ENCODE measurements at regions not wholly inside any gene's neighbourhood (a gene's known extent, or its start where the extent isn't known, plus 50 kb on each side); places are given as distances from the start of the nearest gene placed in this dataset.

DNA sequence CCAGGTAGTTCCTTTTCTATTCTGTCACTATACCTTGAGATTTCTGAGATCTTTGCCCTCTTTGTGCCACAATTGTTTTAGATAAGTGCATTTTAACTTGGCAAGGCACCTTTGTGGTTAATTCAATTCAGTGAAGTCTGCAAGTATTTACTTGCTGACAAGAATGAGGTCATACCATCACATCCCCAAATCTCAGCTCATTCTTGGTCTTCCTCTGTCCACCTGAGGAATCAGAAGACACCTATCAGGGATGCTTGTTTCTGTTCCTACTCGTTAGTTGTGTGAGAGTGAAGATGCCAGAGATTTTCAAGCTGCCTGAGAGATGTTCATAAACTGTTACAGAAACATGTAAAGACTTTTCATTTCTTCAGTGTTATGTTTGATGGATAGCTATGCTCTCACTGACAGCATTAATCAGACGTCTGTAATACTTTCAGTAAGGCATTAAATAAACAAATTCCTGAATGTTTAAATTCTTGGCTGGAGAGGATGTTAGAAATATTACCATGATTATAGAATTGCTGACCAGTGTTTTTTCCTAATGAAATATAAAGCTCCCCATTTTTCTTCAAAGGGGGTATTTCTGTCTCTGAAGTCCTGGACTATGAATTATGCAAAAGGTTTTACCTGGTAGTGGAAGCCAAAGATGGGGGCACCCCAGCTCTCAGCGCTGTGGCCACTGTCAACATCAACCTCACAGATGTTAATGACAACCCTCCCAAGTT lies 135.0 kb upstream of the MTNR1B start:
- DNase-seq, result no peak
- TF ChIP-seq GATA1 (IDR thresholded peaks at IDR 0.05; ENCODE audit: low read depth, low read length) (no peak), POLR2A (IDR thresholded peaks at IDR 0.05; ENCODE audit: low read length) (no peak)

DNA sequence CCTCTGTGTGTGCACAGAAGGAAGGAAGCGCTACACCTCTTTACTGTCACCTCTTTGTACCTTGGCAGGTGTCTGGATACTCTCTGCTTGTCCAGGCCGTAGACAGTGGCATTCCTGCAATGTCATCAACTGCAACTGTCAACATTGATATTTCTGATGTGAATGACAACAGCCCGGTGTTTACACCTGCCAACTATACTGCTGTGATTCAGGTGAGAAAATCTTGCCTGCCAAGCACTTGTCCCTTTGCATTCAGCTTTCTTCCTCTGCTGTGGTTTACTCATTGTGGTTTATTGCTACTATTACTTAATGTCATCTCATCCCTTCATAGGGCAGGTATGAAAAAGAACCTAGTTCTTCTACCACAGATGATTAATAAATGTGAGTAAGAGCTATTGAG lies 131.9 kb upstream of the MTNR1B start:
- TF ChIP-seq POLR2A (IDR thresholded peaks at IDR 0.05; ENCODE audit: low read length), result no peak
- TF ChIP-seq GATA1 (IDR thresholded peaks at IDR 0.05; ENCODE audit: low read depth, low read length), result no peak
- no peak for DNase-seq

DNA sequence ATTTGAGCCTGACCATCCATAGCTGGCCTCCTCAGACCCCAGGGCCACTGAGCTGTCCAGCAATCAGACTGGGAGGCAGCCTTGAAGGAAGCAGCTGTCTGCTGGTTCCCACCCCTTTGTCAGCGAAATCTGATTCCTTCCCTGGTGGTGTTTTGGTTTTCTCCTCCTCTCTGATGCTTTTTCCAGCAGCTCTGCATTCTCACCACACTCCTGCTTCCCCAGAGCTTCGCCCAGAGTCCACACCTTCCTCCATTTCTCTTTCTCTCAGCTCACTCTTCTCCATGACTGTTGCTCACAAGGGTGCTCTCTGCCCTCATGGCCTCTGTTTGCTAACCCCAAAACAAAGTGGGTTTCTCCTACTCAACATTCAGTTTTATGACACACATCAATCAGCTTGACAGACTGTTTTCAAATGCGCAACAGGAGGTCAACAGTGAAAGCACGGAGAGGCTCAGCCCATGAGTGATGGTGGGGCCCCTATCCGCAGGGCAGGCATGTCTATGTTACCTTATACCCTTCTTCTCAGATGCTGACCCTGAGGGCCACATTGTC lies 130.6 kb upstream of the MTNR1B start:
- no peak for DNase-seq
- TF ChIP-seq GATA1 (IDR thresholded peaks at IDR 0.05; ENCODE audit: low read depth, low read length), result no peak
- no peak for TF ChIP-seq POLR2A (IDR thresholded peaks at IDR 0.05; ENCODE audit: low read length)

DNA sequence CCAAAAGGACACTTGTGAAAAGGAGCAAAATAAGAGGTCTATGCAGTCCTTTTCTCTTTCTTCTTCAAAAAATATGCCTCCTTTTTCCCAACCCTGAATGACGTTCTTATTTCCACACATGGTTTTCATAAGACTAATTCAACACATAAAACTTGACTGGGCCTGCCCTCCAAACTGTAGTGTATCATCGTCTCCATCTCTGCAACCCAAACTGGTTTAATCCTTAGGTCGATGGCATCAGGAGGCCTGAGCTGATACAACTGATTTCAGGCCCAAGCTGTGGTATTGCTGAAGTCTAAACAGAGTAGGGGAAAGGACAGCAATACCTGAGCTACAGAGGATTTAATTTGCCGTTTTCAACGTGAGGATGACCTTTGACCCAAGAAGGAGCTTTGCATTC lies 130.0 kb upstream of the MTNR1B start:
- TF ChIP-seq POLR2A (IDR thresholded peaks at IDR 0.05; ENCODE audit: low read length) (no peak), GATA1 (IDR thresholded peaks at IDR 0.05; ENCODE audit: low read depth, low read length) (no peak)

DNA sequence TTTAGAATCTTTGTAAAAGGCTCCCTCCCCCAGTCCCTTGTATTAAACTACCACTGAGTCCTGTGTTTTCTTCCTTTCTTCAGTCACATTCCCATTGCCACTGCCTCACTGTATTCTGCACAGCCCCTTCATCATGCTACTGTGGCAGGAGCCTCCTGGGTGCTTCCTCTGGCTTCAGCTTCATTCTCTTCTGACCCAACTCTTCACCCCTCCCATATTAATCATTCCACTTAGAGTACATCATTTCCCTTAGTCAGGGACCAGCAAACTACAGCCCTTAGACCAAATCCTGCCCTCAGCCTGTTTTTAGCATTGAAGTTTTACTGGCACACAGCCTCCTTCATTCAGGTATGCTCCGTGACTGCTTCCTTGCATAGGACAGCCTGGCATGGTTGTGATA lies 127.7 kb upstream of the MTNR1B start:
- no peak for DNase-seq
- TF ChIP-seq GATA1 (IDR thresholded peaks at IDR 0.05; ENCODE audit: low read depth, low read length) (no peak), POLR2A (IDR thresholded peaks at IDR 0.05; ENCODE audit: low read length) (no peak)

More for the DNA sequence above, 130.0 kb upstream of the MTNR1B start:
- DNase-seq, result no peak

DNA sequence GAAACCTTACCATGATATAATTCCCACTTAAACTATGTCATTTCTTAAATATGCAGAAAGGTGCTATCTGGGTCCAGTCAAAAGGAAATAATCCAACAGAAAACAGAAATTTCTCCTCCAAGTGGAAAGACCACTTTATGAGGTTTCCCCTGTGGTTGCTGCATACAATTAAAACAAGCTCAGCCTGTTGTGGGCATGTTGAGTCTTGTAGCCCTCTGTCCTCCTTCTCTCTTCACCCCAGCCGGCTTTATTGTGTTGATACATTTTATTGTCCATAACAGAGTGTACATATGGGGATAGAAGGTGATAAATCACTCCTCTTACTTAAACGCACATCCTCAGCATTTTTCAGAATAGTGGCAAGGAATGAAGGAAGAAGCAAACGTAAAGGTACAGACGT lies 126.0 kb upstream of the MTNR1B start:
- TF ChIP-seq POLR2A (IDR thresholded peaks at IDR 0.05; ENCODE audit: low read length) (no peak), GATA1 (IDR thresholded peaks at IDR 0.05; ENCODE audit: low read depth, low read length) (no peak)
- DNase-seq, result no peak

DNA sequence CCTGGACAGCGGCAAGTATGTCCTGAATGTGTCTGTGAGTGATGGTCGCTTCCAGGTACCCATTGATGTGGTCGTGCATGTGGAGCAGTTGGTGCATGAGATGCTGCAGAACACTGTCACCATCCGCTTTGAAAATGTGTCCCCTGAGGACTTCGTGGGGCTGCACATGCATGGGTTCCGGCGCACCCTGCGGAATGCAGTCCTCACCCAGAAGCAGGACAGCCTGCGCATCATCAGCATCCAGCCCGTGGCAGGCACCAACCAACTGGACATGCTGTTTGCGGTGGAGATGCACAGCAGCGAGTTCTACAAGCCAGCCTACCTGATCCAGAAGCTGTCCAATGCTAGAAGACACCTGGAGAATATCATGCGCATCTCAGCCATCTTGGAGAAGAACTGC lies 125.3 kb upstream of the MTNR1B start:
- no peak for DNase-seq
- no peak for TF ChIP-seq GATA1 (IDR thresholded peaks at IDR 0.05; ENCODE audit: low read depth, low read length)
- TF ChIP-seq POLR2A (IDR thresholded peaks at IDR 0.05; ENCODE audit: low read length), result no peak

DNA sequence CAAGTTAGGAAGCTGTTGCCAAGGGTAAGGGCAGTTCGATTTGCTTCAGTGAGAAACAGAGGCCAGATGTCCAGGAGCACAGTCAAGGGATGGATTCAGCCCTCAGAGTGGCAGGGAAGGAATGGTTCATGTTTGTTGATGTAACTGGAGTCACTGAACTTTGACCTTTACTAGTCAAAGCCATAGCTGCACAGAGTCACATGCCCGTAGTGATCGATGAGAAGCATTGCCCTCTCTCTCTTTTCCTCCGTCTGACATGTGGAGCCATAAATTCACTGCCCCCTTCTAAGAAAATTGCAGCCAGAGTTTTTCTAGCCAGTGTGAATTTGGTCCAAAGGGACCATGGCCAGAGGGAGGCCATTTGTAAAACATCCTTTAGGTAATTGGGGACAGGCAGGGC lies 124.1 kb upstream of the MTNR1B start:
- no peak for TF ChIP-seq GATA1 (IDR thresholded peaks at IDR 0.05; ENCODE audit: low read depth, low read length)
- TF ChIP-seq POLR2A (IDR thresholded peaks at IDR 0.05; ENCODE audit: low read length), result no peak
- DNase-seq, result no peak

DNA sequence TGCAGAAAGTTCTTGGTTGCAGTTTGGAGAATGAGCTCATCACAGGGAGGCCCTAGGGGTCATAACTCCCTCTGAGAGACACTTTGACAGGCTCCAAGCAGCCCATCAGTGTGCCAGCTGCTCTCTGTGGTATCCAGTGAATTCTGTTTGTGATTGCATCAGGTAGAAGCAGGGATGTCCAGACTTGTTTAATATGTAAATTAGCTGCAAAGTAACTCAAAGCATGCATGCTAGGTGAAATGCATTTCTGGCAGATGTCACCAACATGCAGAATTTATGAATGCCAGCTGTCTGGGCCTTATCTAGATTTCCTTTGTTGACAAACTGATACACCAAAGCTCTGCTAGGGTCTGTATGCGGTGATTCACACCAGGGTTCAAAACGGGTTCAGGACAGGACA lies 123.6 kb upstream of the MTNR1B start:
- DNase-seq, result no peak
- TF ChIP-seq GATA1 (IDR thresholded peaks at IDR 0.05; ENCODE audit: low read depth, low read length) (no peak), POLR2A (IDR thresholded peaks at IDR 0.05; ENCODE audit: low read length) (no peak)

DNA sequence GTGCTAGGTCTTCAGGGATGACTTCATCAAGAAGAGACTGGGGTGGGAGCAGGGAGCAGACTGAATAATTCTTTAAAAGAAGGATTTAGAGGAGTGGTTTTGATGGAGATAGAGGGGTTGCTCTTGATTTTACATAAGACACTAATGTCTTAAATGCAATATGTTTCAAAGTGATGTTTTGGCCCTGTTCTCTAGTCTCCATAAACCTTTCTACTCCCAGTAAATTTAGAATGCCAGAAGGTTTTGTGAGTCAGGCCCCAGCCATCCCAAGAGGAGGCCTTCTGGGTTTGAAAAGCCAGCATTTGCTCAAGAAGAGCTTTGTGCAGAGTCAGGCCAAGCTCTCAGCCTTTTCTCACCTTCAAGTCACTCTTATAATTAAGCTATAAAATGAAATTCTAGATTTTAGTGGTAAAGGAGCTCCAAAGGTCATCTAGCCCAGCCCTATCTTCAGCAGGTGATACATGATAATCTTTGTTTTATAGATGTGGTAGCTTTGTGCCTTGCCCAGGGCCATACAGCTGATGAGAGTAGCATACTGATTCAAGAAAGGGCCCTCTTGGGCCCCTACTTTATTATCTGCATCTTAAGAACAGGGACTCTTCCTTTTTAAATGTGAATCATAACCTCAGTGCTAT lies 122.8 kb upstream of the MTNR1B start:
- no peak for DNase-seq

DNA sequence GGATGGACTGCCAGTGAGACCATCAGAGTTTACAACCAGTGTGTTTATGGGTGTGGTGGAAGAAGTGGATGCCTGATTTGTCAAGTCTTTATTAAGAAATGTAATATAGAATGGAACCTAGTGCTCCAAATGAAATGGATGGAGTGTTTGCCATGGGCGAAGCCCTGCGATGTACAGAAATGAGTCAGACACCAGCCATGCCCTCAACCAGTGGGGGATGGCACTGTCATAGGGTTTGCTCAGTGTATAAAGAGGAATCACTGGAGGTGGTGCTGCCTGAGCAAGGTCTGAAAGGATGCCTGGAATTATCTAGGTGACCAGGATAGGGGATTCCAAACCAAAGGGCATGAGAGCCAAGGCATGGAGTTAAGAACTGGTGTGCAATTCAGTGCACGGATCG lies 120.9 kb upstream of the MTNR1B start:
- TF ChIP-seq GATA1 (IDR thresholded peaks at IDR 0.05; ENCODE audit: low read depth, low read length) (no peak), POLR2A (IDR thresholded peaks at IDR 0.05; ENCODE audit: low read length) (no peak)
- no peak for DNase-seq

More for the DNA sequence above, 122.8 kb upstream of the MTNR1B start:
- no peak for TF ChIP-seq GATA1 (IDR thresholded peaks at IDR 0.05; ENCODE audit: low read depth, low read length)
- TF ChIP-seq POLR2A (IDR thresholded peaks at IDR 0.05; ENCODE audit: low read length), result no peak

DNA sequence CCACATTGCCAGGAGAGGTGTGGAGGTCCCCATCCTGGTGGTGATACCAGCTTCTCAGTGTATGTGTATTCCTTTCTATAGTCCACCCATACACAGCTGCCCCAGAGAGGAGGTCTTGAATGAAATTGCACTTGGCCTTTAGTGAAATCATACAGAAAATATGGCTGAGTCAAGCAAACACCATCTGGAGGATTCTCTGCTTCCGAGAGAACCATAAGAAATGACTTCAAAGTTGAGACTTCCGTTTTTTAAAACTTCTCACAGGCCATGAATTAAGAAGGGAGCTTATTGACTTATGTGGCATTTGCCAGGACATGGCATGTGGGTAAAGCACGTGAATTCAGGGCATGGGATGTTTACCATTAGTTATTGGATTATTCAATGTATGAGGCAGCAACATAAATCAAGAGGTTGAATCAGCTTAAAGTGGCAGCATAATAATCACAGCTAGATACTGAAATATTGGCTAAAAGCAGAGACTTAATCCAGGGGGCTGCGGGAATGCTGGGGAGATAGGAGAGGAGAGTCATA lies 119.1 kb upstream of the MTNR1B start:
- DNase-seq, result no peak
- no peak for TF ChIP-seq POLR2A (IDR thresholded peaks at IDR 0.05; ENCODE audit: low read length)
- TF ChIP-seq GATA1 (IDR thresholded peaks at IDR 0.05; ENCODE audit: low read depth, low read length), result no peak

DNA sequence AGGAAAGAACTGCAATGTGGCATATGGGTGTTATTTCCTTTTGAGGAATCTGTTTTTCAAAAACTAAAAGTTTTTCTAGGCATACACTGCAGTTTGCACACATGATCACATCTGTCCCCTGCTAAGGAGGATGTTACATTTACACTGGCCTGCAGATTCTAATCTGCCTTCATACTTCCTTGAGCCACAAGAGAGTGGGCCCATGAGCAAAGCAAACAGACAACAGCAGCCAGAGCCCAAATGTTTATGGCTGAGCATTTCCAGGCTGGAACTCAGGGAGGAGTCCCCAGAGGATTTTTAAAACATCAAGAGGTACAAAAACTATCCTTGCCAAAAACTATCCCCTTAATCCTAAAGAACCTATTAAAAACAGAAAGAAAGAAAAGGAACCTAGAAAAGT lies 117.2 kb upstream of the MTNR1B start:
- TF ChIP-seq POLR2A (IDR thresholded peaks at IDR 0.05; ENCODE audit: low read length), result no peak
- no peak for TF ChIP-seq GATA1 (IDR thresholded peaks at IDR 0.05; ENCODE audit: low read depth, low read length)
- DNase-seq, result no peak

DNA sequence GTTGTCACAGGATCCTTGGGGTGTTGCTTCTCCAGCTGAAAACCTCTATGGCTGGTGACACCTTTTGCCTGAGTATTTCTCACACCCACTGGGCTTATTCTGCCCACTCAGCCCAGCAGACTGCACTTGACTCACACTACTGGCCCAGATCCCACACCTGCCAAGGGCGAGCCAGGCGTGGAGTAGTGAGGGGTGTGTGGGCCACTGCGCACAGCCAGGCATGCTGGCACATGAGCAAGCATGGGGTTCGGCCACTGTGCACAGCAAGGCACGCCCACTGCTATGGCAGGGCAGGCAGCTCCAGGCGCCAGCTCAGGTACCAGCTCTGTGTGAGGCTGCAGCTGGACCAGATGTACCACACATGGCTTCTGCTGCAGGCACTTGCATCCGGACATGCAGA lies 116.5 kb upstream of the MTNR1B start:
- no peak for TF ChIP-seq GATA1 (IDR thresholded peaks at IDR 0.05; ENCODE audit: low read depth, low read length)
- no peak for TF ChIP-seq POLR2A (IDR thresholded peaks at IDR 0.05; ENCODE audit: low read length)
- no peak for DNase-seq

DNA sequence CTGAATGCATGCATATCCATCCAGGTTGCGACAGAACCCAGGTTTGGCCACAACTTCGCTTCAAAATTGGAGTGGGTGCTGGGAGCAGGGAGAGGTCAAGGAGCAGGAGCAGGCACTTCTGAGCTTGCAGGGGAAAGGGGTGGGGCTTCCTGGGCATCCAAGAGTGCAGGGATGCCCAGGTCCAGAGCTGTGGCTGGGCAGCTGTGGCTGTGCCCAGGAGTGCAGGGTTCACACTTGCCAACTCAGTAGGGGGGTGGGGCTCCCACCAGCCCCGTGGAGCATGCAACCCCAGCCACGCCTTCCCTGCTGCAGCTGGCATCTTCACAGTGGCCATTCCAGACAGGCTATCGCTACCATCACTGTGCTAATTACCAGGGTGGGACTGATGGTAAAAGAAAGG lies 115.3 kb upstream of the MTNR1B start:
- DNase-seq, result no peak
- TF ChIP-seq POLR2A (IDR thresholded peaks at IDR 0.05; ENCODE audit: low read length) (no peak), GATA1 (IDR thresholded peaks at IDR 0.05; ENCODE audit: low read depth, low read length) (no peak)
